Amniotic stem cell (primary cell): ENCODE measurements at regions not wholly inside any gene's neighbourhood (a gene's known extent, or its start where the extent isn't known, plus 50 kb on each side); places are given as distances from the start of the nearest gene placed in this dataset.
"Not testable (repeated sequence)": the region's sequence is repeated elsewhere in the genome, so short reads cannot be mapped to it uniquely, and the experiment has no call there.

Experiments
- DNase-seq: peaks from one replicate; lab custom pipeline; 2025; lab: John Stamatoyannopoulos, UW

DNA sequence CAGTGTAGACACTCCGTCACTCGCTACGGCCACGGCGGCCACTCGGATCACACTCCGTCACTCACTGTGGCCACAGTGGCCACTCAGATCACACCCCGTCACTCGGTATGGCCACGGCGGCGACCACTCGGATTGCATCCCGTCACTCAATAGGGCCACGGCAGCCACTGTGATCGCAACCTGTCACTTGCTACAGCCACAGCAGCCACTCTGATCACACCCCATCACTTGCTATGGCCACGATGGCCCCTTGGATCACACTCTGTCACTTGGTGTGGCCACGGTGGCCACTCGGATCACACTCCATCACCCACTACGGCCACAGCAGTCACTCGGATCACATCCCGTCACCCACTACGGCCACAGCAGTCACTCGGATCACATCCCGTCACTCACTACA, 175.3 kb downstream of the LAT start:
- DNase-seq, result not testable (repeated sequence)

DNA sequence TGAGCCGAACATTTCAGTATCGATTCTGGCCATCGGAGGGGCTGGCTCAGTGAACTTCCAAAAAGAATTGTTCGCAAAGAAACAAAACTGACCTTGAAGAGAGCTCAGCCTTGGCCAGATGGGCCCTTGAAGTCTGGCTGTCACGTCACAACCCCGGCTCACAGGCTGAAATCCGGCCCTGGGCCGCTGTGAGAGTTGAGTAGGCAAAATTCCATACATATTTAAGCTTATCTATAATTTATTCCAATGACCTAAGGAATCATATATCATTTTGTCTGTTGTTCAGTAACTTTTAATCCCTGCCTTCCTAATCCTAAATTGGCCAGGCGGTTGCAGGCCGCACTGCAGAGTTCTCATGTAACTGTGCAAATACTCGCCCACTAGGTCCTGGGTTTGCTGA, 174.8 kb downstream of the LAT start:
- DNase-seq, result not testable (repeated sequence)

DNA sequence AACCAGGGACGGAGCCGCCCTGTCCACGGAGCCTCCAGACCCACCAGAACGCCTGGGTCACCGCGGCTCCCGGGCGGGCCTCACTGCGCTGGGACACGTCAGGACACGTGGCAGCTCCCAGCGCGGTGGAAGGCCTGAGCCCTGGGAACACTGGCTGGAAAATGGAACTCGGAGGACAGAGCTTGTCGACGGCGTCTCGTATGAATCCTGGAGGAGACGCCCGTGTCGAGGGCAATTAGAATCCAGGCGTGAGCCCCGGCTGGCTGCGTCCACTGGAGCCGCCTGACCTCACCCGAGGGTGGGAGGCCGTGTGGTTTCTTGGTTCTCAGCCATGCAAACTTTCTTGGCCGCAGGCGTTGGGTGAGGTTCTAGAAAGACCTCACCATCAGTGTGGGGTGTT, 173.9 kb downstream of the LAT start:
- no peak for DNase-seq

DNA sequence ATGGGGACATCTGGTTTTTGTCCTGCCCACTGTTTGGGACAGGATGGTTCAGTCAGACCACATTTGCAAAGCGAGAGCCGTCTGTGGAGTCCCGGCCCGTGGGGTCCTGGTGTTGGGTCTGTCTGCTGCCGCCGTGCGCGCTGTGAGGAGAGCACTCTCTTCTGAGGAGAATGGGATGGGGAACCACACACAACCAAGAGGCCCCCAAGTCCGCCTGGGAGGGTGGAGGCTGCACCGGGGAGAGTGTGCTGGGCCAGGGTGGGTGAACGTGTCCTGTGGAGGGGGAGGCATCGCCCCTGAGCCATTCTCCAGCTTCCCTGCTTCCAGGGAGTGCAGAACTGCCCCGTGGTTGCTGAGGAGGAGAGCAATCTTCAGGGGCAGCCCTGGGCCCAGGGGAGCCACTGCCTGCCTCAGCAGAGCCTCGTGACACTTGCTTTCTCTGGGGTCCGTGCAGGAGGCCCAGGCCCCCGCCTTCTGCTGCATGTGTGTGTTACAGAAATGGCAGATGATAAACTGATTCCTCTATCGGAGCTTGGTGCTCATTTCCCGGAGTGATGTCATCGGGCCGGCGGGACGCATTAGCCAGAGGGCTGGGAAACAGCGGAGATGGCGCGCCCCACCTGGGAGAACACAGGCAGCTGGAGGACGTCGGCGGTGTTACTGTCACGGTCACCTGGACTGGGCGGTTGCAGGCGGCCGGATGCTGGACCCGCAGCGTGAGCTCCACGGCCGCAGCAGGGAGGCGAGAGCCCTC, 173.4 kb downstream of the LAT start:
- DNase-seq, result not testable (repeated sequence)

DNA sequence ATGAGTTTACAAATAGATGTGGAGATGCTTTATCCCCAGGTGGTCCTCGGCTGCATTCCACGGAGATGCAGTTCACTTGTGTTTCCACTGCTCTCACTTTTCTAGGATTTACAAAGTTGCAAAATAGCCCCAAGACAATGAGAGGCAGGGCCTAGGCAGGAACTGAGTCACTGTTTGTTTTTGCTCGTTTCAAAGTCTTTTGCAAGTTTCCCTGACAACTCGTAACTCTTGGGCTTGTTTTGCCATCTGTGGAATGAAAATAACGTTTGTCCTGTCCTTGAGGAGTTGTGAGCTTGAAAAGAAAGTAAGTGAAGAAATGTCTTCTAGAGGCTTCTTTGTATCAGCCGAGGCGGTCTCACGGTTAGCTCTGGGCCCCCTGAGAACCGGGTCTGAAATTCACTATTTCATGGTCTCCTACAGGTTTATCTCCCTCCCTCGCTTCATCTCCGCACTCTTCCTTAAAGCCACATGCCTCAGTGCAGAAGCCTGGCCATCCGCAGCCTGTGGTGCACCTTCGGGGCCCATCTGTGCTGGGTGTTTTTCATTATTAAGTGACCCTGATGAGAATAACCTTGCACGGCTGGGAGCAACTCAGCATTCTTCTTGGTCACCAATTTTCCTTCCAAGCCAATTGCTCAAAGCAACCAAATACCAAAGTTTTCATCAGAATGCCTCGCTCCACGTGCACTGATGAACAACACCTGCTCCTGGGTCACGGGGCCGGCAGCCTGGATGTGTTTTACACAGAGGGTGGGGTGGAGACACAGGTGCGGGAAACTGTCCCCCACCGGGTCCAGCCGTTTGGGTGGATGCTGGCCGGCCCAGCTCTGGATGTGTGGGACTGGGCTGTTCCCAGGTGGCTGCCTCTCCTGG, 172.4 kb downstream of the LAT start:
- DNase-seq, result peak; percentile 60

DNA sequence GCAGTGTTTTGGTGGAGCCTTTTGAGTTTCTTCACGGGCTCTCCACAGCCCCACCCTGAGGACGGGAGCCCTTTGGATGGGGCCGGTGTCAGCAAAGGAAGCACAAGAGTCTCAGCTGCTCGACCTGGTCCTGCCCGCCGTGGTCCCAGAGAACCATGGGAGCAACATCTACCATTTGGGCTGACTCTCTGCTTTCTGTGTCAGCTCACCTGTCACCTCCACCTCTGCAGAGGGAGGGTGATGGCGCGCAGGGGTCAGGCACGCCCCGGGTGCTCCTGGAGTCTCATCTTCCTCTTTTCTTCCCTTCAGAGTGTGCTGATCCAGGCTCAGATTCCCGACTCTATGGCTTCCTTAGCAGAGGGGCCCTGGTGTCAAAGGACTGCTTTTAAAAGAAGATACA, 171.7 kb downstream of the LAT start:
- no peak for DNase-seq

DNA sequence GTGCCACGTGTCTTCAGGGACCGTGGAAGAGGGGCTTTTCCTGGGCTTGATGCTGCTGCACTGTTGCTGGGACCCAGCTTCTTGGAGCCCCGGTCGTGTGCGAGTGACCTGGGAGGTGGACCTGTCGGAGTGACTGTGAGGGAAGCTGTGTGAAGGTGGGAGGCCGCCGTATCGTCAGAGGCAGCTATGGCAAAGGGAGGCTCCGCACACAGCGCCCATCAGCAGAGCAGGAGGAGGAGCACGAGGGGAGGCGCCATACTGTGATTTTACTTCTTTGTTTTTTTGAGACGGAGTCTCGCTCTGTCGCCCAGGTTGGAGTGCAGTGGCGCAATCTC, 171.0 kb downstream of the LAT start:
- not testable (repeated sequence) for DNase-seq

DNA sequence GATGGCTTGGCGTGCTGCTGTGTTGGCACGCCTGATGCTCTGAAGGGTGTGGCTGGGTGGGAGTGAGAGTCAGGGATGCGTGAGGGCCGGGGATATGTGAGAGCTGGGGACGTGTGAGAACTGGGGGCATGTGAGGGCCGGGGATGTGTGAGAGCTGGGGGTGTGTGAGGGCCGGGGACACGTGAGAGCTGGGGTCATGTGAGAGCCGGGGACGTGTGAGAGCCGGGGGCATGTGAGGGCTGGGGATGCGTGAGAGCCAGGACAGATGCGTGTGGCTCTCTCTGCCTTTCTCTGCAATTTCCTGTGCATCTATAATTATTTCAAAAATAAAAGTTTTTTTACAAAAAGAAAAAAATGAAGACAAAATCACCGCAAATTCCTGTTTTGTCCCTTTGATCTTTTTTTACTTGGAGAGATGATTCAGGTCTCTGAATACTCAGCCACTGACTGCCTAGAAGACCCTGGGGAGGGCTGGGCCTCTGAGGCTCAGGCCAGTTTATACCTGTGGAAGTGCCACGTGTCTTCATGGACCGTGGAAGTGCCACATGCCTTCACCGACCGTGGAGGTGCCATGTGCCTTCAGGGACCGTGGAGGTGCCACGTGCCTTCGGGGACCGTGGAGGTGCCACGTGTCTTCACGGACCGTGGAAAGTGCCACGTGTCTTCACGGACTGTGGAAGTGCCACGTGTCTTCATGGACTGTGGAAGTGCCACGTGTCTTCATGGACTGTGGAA, 170.4 kb downstream of the LAT start:
- not testable (repeated sequence) for DNase-seq

DNA sequence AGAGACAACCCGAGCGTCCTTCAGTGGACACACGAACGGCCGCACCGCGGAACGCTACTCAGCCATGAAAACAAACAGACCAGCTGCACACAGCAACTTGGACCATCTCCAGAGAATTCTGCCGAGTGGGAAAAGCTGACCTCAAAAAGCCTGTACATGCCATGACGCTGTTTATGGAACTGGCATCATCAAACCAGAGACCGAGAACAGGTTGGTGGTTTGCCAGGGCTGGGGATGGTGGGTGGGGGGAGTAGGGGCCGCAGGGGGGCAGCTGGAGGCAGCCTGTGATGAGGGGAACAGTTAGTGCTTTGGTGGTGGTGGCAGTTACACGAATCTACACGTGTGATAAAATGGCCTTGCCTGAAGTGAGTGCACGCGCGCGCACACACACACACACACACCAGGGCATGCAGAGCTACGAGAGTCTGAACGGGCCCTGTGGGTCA, 169.8 kb downstream of the LAT start:
- DNase-seq, result no peak

DNA sequence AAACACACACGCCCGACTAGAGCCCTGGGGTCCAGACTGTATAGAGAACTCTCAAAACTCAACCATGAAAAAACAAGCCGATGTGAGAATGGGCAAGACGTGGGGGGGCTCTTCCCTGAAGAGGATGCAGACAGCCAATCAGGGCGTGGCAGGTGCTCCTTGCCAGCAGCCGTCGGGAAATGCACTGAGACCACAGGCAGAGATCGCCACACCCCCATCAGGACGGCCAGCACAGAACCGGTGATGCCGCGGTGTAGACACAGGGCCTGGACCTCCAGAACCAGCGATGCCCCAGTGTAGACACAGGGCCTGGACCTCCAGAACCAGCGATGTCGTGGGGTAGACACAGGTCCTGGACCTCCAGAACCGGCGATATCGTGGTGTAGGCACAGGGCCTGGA, 169.2 kb downstream of the LAT start:
- no peak for DNase-seq

DNA sequence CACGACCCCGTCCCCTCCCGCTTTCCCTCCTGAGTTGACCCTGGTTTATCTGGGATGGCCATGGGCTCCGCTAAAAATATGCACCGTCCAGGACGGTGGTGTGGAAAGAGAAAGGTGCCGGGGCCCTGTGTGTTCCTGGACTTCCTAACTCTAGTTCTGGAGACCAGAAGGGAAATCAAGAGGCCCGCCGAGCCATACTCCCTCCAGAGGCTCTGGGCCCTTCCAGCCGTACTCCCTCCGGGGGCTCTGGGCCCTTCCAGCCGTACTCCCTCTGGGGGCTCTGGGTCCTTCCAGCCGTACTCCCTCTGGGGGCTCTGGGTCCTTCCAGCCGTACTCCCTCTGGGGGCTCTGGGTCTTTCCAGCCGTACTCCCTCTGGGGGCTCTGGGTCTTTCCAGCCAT, 168.5 kb downstream of the LAT start:
- DNase-seq, result not testable (repeated sequence)

DNA sequence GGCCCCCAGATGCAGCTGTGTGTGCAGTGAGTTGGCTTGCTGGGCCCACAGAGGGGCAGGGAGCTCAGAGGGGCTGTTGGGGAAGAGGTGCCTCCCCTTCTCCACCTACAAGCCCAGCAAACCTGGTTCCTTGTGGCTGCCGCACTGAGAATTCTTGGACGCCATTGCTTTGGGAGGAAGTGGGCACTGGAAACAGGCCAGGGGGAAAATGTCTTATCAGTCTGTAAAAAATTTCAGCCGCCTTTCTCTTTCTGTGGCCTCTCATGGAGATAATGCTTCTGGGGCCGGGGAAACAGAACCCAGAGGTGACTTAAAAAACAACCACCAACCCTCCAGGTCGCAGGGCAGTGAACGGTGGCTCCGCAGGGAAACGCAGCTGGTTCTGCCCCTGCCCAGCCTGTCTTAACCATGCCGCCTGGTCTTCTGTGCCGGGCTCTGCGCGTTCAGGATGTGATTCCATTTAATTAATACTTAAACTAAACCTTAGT, 167.7 kb downstream of the LAT start:
- DNase-seq, result not testable (repeated sequence)

DNA sequence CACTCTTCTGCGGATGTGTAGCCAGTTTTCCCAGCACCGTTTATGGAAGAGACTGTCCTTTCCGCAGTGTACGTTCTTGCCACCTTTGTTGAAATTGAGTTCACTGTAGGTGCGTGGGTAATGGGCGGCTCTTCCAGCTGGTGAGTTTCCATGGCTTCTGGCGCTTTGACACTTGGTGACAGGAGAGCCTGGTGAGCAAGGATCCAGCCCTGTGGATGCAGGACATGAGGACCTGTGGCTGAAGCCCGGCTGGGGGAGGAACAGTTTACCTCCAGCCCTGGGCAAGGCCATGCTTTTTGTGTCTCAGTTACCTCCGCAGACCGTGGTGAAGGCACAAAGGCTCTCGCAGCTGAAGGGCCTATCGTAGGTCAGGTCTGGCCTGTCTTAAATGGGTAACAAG, 166.5 kb downstream of the LAT start:
- no peak for DNase-seq

DNA sequence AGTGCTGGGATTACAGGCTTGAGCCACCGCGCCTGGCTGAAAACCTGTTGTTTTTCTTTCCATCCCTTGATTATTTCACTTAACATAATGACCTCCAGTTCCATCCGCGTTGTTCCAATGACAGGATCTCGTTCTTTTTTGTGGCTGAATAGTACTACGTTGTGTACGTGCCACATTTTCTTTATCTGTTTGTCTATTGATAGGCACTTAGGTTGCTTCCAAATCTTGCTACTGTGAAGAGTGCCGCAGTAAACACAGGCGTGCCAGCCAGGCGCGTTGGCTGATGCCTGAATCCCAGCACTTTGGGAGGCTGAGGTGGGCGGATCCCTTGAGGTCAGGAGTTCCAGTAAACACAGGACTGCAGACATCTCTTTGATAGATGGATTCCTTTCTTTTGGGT, 165.1 kb downstream of the LAT start:
- not testable (repeated sequence) for DNase-seq

DNA sequence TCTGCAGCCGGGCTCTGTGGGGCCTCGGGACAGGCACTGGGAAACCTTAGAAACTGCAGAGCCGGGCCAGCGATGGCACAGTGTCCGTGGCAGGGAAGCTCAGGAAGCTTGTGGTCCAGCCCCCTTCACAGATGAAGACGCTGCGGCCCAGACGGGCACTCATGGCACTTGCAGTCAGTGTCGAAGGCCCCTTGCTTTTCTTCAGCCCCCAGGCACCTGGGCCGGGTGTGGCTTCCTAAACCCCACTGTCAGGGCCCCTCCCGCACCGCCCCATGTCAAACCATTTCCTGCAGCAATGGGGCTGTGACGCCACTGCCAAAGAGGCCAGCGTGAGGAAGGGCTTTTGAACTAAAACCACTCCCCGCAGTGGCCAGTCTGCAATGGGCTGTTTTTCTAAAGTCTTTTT, 164.0 kb downstream of the LAT start:
- DNase-seq, result no peak

DNA sequence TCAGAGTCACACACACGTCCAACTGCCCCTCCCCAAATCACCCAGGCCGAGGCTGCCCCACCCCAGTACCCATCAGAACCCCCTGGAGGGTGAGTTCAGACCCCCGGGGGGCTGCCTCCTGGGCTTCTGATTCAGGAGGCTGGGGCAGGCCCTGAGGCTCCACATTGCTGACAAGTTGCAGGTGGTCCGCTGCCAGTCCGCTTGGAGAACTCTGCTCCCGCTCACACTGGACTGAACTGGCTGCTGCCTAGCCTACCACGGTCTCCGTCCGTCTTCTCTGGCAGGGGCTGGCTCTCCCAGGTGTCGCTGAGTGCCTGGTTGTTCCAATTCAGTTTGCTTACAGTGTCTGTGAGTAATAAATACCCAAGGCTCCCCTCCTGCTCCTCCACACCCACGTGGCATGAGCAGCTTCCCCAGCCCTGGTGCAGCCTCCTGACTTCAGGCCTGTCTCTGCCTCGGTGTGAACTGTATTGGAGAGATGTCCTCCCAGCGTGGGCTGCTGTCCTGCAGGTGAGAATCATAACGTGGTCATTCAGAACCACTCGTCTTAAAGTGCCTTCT, 163.4 kb downstream of the LAT start:
- no peak for DNase-seq

DNA sequence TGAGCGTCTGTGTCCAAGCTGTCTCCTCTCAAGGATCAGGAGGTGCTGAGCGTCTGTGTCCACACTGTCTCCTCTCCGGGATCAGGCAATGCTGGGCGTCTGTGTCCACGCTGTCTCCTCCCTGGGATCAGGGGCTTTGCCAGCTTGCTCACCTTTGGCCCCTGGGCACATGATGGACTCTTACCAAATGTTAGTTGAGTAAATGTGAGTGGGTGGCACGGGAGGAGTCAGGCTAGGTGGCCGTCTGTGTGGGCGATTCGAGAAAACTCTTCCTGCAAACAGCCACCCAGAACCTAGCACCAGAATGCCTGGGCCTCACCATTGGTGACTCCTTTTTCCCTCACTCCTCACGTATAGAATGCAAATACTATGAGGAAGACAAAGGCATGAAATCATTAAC, 162.9 kb downstream of the LAT start:
- DNase-seq, result not testable (repeated sequence)

DNA sequence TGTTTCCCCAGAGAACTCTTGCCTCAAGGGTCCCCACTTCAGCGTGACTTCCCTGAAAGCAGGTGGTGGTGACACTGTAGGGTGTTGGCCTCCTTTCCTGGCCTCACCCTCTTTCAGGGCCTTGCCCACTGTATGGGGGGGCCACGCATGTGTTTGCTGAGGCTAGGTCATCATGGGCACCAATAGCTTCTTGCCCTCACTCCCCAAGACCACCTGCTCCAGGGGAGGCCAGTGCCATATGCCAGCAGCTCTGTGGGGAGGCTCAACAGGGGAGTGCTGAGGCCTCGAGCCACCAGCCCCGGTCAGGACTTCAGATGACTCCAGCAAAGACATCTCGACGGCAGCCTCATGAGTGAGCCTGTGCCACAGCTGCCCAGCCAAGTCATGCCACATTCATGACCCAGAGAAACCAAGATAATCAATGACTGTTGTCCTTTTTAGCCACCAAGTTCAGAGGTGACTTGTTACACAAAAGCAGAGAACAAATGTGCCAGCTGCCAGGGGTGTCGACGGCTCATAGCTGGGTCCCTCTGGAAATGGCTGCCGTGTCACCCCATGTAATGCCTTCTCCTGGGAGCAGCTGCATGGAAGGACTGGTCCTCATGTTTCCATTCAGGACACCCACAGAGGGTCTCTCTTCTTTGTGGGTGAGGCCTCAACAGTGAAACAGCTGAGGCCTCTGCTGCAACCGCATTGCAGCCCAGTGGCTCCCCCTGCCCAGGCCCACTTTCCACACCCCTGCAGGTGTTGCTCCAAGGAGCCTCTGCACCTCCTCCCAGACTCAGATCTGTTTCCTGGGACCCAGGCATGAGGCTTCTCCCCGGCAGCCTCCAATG, 162.2 kb downstream of the LAT start:
- DNase-seq, result not testable (repeated sequence)

DNA sequence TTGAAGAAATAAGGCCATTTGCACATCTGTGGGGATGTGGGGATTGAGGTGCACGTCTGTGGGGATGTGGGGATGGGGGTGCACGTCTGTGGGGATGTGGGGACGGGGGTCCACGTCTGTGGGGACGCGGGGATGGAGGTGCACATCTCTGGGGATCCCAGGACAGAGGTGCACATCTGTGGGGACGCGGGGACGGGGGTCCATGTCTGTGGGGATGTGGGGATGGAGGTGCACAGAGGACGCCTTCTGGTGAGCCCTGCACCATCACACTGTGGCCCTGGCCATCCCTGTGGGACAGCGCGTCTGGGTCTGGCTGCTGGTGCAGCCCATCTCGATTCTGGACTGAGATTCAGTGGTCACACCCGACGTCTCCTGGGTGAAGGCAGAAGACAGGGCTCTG, 161.4 kb downstream of the LAT start:
- DNase-seq, result no peak

DNA sequence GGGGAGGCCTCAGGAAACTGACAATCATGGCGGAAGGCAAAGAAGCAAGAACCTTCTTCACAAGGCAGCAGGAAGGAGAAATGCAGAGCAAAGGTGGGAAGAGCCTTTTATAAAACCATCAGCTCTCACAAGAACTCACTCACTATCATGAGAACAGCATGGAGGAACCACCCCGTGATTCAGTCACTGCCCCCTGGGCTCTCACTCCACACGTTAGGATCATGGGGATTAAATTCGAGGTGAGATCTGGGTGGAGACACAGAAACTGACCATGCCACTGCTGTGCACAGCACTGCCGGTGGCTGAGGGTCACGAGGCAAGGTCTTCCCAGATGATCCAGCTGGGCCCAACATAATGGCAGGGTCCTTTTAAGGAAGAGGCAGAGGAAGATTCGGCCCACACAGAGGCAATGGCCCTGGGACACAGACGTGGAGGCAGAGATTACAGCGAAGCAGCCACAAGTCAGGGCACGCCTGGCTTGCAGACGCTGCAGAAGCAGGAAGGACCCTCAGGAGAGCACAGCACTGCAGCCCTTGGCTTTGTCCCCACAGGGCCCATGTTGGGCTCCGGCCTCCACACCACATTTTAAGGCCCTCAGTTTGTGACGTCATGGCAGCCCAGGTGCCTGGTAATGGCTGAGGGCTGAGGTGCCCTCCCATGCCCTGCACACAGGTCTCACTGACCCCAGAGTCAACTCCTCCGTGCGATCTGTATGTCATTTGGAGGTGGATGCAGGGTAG, 160.8 kb downstream of the LAT start:
- not testable (repeated sequence) for DNase-seq
